EH (cell line): ENCODE measurements at regions not wholly inside any gene's neighbourhood (a gene's known extent, or its start where the extent isn't known, plus 50 kb on each side); places are given as distances from the start of the nearest gene placed in this dataset.

ENCODE experiments used
- DNase-seq: peaks from one replicate; pipeline ENCODE4 v3.0.0-alpha.2; 2015; ENCODE audit warnings: low read depth

GRCh38 chr5:107146901-107147300 lies 523.8 kb downstream of the EFNA5 start:
- no peak for DNase-seq

- no peak for DNase-seq
Measured at GRCh38 chr5:107135391-107135790, 535.3 kb downstream of the EFNA5 start.

GRCh38 chr5:107134931-107135330 lies 535.8 kb downstream of the EFNA5 start:
- no peak for DNase-seq

GRCh38 chr5:107129051-107129450 lies 541.7 kb downstream of the EFNA5 start:
- DNase-seq: no peak

- no peak for DNase-seq
Measured at GRCh38 chr5:107127878-107128277, 542.9 kb downstream of the EFNA5 start.

- DNase-seq: no peak
Measured at GRCh38 chr5:107126341-107126740, 544.4 kb downstream of the EFNA5 start.

- DNase-seq: no peak
Measured at GRCh38 chr5:107124376-107124775, 546.4 kb downstream of the EFNA5 start.

GRCh38 chr5:107123014-107123413 lies 547.7 kb downstream of the EFNA5 start:
- no peak for DNase-seq

- DNase-seq: no peak
Measured at GRCh38 chr5:107121793-107122519, 548.8 kb downstream of the EFNA5 start.

- DNase-seq: no peak
Measured at GRCh38 chr5:107119656-107120055, 551.1 kb downstream of the EFNA5 start.

GRCh38 chr5:107118184-107119019 lies 552.3 kb downstream of the EFNA5 start:
- DNase-seq: no peak

GRCh38 chr5:107112216-107112615 lies 558.5 kb downstream of the EFNA5 start:
- DNase-seq: no peak

- DNase-seq: no peak
Measured at GRCh38 chr5:107104040-107104995, 566.4 kb downstream of the EFNA5 start.

- no peak for DNase-seq
Measured at GRCh38 chr5:107103522-107103921, 567.2 kb downstream of the EFNA5 start.

- no peak for DNase-seq
Measured at GRCh38 chr5:107100121-107100520, 570.6 kb downstream of the EFNA5 start.

- DNase-seq: no peak
Measured at GRCh38 chr5:107099506-107099905, 571.2 kb downstream of the EFNA5 start.

- no peak for DNase-seq
Measured at GRCh38 chr5:107092695-107093094, 578.0 kb downstream of the EFNA5 start.

- DNase-seq: no peak
Measured at GRCh38 chr5:107090506-107090905, 580.2 kb downstream of the EFNA5 start.

GRCh38 chr5:107088907-107089306 lies 581.8 kb downstream of the EFNA5 start:
- no peak for DNase-seq

- no peak for DNase-seq
Measured at GRCh38 chr5:107085572-107085971, 585.2 kb downstream of the EFNA5 start.

- no peak for DNase-seq
Measured at GRCh38 chr5:107074996-107075395, 595.7 kb downstream of the EFNA5 start.

- no peak for DNase-seq
Measured at GRCh38 chr5:107072967-107073366, 597.8 kb downstream of the EFNA5 start.
